HL-60 (cell line): ENCODE measurements at regions not wholly inside any gene's neighbourhood (a gene's known extent, or its start where the extent isn't known, plus 50 kb on each side); places are given as distances from the start of the nearest gene placed in this dataset.

Experiments
- GABPA ChIP-seq: IDR thresholded peaks from 2 replicates; pipeline ENCODE4 v1.6.1; 2012; ENCODE audit warnings: low read depth
- POLR2AphosphoS5 ChIP-seq: IDR thresholded peaks from 2 replicates; pipeline ENCODE4 v1.6.1; 2012; ENCODE audit warnings: low read depth
- SPI1 ChIP-seq: IDR thresholded peaks from 2 replicates; pipeline ENCODE4 v1.6.1; 2012; ENCODE audit warnings: low read depth, mild to moderate bottlenecking, borderline replicate concordance
- TF ChIP-seq, protein P1 (sequence below): IDR thresholded peaks from one replicate; pipeline ENCODE4 v1.5.1; 2011; ENCODE audit warnings: low read length, control low read depth, inconsistent platforms; ENCODE audit not compliant: insufficient read depth
- TF ChIP-seq, protein P2 (sequence below): IDR thresholded peaks from 2 replicates; pipeline ENCODE4 v1.6.1; 2012; ENCODE audit warnings: low read depth; ENCODE audit not compliant: insufficient replicate concordance

DNA sequence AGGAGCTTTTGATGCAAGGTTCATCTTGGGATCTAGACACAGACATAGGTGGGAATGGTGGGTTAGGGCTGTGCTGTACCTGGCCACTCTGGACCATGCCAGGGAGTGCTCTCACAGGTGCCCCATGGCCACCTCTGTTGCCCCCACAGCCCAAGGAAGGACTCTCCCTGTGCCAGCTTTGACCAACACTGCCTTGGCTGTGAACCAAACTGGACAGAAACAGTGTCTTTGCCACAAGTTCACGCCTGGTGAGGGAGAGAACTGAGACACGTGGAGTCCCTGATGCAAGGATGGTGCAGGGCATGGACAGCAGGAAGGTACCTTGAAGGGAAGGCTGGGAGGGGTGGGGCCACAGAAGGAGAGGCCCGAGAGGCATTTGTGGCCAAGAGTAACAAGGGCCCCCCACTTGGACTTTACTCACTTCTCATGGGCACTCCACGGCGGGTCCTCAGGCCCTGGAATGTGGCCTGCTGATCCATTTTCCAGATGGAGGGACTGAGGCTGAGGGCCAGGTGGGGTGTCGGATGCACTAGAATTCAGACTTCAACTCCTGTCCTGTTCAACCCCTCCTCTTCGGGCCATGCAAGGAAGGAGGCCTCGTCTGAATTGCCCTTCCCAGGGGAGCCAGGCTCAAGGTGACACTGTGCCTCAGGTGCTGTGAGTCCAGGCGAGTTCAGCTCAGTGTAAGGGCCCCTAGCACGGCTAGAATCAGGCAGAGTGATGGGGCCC is 103.3 kb downstream of the YTHDF1 start:
- TF ChIP-seq, protein P1, sequence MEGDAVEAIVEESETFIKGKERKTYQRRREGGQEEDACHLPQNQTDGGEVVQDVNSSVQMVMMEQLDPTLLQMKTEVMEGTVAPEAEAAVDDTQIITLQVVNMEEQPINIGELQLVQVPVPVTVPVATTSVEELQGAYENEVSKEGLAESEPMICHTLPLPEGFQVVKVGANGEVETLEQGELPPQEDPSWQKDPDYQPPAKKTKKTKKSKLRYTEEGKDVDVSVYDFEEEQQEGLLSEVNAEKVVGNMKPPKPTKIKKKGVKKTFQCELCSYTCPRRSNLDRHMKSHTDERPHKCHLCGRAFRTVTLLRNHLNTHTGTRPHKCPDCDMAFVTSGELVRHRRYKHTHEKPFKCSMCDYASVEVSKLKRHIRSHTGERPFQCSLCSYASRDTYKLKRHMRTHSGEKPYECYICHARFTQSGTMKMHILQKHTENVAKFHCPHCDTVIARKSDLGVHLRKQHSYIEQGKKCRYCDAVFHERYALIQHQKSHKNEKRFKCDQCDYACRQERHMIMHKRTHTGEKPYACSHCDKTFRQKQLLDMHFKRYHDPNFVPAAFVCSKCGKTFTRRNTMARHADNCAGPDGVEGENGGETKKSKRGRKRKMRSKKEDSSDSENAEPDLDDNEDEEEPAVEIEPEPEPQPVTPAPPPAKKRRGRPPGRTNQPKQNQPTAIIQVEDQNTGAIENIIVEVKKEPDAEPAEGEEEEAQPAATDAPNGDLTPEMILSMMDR: no peak
- TF ChIP-seq SPI1 (no peak), POLR2AphosphoS5 (no peak), GABPA (no peak)
- TF ChIP-seq, protein P2, sequence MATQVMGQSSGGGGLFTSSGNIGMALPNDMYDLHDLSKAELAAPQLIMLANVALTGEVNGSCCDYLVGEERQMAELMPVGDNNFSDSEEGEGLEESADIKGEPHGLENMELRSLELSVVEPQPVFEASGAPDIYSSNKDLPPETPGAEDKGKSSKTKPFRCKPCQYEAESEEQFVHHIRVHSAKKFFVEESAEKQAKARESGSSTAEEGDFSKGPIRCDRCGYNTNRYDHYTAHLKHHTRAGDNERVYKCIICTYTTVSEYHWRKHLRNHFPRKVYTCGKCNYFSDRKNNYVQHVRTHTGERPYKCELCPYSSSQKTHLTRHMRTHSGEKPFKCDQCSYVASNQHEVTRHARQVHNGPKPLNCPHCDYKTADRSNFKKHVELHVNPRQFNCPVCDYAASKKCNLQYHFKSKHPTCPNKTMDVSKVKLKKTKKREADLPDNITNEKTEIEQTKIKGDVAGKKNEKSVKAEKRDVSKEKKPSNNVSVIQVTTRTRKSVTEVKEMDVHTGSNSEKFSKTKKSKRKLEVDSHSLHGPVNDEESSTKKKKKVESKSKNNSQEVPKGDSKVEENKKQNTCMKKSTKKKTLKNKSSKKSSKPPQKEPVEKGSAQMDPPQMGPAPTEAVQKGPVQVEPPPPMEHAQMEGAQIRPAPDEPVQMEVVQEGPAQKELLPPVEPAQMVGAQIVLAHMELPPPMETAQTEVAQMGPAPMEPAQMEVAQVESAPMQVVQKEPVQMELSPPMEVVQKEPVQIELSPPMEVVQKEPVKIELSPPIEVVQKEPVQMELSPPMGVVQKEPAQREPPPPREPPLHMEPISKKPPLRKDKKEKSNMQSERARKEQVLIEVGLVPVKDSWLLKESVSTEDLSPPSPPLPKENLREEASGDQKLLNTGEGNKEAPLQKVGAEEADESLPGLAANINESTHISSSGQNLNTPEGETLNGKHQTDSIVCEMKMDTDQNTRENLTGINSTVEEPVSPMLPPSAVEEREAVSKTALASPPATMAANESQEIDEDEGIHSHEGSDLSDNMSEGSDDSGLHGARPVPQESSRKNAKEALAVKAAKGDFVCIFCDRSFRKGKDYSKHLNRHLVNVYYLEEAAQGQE: no peak
